Hematopoietic multipotent progenitor cell treated with erythropoietin and hydrocortisone succinate and interleukin-3 and kit ligand, for 17 days (in vitro differentiated cells): ENCODE measurements at regions not wholly inside any gene's neighbourhood (a gene's known extent, or its start where the extent isn't known, plus 50 kb on each side); places are given as distances from the start of the nearest gene placed in this dataset.
"Not testable (repeated sequence)": the region's sequence is repeated elsewhere in the genome, so short reads cannot be mapped to it uniquely, and the experiment has no call there.

ENCODE experiments used
- DNase-seq: peaks from one replicate; pipeline ENCODE4 v3.0.0-alpha.2; 2015; ENCODE audit warnings: low spot score

DNA sequence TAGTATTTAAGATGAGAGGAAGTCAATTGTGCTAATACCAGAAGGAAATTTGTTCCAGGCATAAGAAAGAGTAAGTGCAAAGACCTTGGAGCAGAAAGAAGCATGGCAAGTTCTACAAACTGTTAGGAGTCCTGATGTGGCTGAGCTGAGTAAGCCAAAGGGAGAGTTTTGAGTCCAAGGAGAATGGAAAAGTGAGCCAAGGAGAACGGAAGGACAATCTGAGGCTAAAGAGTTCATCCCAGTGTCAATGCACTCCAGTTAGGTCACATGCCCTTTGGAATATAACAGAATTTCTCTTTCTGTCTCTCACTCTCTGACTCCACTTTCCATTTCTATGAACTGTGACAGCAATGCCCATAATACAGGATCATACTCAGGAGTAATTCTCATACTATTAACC lies 224.7 kb downstream of the CAAP1 start:
- no peak for DNase-seq

DNA sequence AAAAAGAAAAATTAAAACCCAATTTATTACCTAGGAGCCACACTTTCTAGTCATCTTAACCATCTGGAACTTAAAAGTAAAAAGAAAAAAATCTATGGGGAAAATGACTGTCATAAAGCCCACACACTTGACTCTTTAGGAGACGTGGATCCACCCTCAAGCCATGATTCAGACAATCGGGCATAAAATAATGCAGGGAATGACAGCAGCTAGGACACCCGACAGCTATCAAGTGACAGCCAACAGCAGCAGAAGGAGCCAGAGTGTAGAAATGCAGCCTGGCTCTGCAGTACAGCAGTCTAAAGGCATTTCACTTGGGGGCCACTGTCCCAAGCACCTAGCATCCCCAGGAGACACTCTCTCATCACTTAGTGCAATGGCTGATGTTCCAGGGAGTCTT lies 226.9 kb downstream of the CAAP1 start:
- no peak for DNase-seq

- not testable (repeated sequence) for DNase-seq
These were observed 228.4 kb downstream of the CAAP1 start for GRCh38 chr9:26664087-26664773.

- DNase-seq: no peak
These were observed 230.1 kb downstream of the CAAP1 start for GRCh38 chr9:26662476-26662875.

GRCh38 chr9:26658476-26658875 lies 234.1 kb downstream of the CAAP1 start:
- DNase-seq: no peak

DNA sequence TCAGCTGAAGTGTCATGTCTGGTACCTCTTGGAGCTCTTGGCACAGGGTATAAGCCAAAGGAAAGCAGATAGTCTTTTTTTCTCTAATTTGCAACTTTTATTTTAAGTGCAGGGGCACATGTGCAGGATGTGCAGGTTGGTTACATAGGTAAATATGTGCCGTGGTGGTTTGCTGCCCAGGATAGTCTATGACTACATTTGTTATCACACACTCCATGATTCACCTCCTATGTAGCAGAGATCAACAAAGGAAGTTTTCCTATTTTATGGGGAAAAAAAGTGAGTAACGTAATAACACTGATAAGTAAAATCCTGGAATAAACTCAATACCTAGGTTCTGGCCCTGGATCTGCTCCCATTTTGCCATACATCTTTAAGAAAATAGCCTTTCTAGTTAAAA lies 234.6 kb downstream of the CAAP1 start:
- no peak for DNase-seq

DNA sequence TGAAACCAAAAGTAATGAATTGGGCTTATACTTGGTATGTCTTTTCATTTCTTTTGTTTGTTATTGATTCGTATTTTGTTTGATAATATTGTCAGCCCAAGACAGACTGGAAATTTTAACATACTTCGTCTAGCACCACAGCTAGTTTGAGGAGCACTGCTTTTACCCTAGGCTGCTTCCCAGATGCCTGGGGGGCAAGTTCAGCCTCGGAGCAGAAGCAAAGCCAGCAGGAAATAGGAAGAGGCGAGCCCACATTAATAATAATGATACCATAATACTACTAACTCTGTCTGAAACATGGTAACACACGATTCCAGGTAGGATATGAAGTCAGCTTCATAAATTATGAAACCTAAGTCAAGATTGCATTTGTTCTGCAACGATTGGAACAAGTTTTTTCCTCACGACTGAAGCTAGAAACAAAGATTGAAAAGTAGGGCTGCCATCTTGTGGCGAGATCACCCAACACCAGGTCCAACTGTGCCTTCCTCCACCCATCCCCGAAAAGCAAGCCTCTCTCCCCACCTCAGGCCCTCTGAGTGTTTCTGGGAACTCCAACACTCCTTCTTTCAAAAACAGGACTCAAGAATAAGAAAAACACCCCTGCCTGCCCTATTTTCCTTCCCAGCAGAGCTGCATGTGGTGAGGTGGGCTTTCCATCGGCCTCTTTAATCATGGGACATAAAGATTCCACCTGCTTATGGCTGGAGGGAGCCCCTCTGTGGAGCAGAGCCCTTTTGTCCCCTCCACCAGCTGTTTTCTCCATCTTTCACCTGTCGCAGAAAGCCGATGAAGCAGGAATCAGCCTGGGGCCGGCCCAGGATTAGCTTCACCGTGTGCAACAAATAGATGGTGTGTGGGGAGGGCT lies 236.4 kb downstream of the CAAP1 start:
- DNase-seq: no peak

- no peak for DNase-seq
These were observed 237.4 kb downstream of the CAAP1 start for GRCh38 chr9:26655166-26655565.

GRCh38 chr9:26650325-26650724 lies 242.3 kb downstream of the CAAP1 start:
- DNase-seq: no peak

- no peak for DNase-seq
These were observed 248.8 kb downstream of the CAAP1 start for GRCh38 chr9:26643826-26644225.

GRCh38 chr9:26639761-26640160 lies 252.8 kb downstream of the CAAP1 start:
- DNase-seq: no peak

- DNase-seq: no peak
These were observed 255.5 kb downstream of the CAAP1 start for GRCh38 chr9:26637101-26637500.

GRCh38 chr9:26613851-26614350 lies 278.7 kb downstream of the CAAP1 start:
- DNase-seq: not testable (repeated sequence)

- no peak for DNase-seq
These were observed 280.4 kb downstream of the CAAP1 start for GRCh38 chr9:26612211-26612610.

GRCh38 chr9:26606756-26607155 lies 285.8 kb downstream of the CAAP1 start:
- no peak for DNase-seq

DNA sequence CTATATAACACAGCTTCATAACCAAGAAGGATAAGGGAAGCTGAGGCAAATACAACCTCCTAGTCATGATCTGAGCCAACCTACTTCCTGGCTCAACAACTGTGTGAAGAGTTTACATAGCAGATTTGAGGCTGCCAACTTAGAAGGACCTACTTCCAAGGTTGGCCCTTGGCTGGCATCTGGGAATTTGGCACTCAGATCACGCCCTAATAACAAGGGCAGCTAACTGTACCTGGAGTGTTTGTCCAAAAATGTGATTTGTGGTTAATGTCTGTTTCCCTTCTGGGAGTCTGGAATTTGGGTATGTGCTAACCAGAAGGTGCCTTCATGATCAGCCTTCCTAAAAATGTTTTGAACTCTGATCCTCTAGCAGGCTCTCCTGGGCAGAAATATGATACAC lies 287.2 kb downstream of the CAAP1 start:
- no peak for DNase-seq

GRCh38 chr9:26604076-26604662 lies 288.4 kb downstream of the CAAP1 start:
- DNase-seq: no peak

GRCh38 chr9:26603617-26604016 lies 289.0 kb downstream of the CAAP1 start:
- DNase-seq: no peak

DNA sequence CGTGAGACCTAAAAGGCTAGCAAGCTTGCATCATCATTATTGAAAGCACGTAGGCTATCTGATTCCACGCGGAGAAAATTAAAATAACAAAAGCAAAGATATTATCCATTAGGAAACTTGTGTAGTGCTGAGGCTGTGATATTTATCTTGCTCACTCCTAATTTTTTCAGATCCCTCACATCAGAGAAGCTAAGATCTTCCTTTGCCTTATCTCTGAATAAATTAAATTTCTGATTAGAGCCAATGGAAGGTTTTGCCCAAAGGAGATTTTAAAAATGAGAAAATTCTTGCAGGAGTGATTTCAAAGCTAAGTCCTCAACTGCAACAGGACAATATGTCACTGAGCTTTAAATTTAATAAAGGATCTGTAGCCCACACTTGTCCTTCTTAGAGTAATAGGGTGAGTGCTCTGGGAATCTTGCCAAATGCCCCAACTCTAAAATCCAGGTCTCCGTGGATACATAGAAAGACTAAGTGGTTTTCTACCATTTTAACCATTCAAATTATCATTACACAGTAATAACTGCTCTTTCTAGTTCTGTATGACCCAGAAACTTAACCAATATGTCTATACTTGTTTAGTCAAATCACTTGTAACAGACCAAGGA lies 295.0 kb downstream of the CAAP1 start:
- no peak for DNase-seq

DNA sequence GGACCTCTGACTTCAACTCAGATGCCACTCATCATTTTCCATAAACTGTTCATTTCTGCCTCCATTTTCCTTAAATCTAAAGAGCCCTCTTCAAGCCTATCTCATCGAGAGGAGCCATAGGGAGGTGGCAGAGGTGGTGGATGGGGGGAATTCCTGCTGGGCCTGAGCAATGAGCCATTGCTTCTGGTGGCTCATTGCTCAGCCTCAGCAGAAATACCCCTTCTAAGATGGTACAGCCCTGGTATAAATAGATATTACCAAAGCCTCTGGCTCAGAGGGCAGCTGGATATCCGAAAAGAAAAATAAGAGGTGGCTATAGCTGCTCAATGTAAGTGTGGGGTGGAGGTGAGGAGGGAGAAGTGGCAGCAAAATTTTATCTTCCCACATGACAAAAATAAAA lies 313.5 kb downstream of the CAAP1 start:
- DNase-seq: no peak

GRCh38 chr9:26574898-26575440 lies 317.6 kb downstream of the CAAP1 start:
- DNase-seq: no peak

- DNase-seq: no peak
These were observed 318.3 kb downstream of the CAAP1 start for GRCh38 chr9:26574256-26574655.
